Uterus (tissue), 3 donors: ENCODE measurements at regions not wholly inside any gene's neighbourhood (a gene's known extent, or its start where the extent isn't known, plus 50 kb on each side); places are given as distances from the start of the nearest gene placed in this dataset.
"Not testable (repeated sequence)": the region's sequence is repeated elsewhere in the genome, so short reads cannot be mapped to it uniquely, and the experiment has no call there.

Experiments
- DNase-seq, 2 donors: peaks; one replicate each; pipeline ENCODE4 v3.0.0-alpha.2; 2019 to 2020
- H3K27ac ChIP-seq, 2 donors: fragments of 200-600 bp; sonication (generic); 1 replicate in 1 of 2; 2 replicates in 1 of 2; pipeline ENCODE4 v1.5.1; 2016 to 2018
- H3K27me3 ChIP-seq, 2 donors: fragments of 200-600 bp; sonication (generic); one replicate each; pipeline ENCODE4 v1.5.1; 2018 to 2019; ENCODE audit warnings: control low read depth in 1 of 2
- H3K36me3 ChIP-seq, 2 donors: fragments of 200-600 bp; sonication (generic); one replicate each; pipeline ENCODE4 v1.5.1; 2019; ENCODE audit warnings: control low read depth in 1 of 2
- H3K4me1 ChIP-seq, 2 donors: fragments of 200-600 bp; sonication (generic); one replicate each; pipeline ENCODE4 v1.5.1; 2018 to 2019; ENCODE audit warnings: control low read depth in 1 of 2
- H3K4me3 ChIP-seq, 2 donors: fragments of 200-600 bp; sonication (generic); 1 replicate in 1 of 2; 2 replicates in 1 of 2; pipeline ENCODE4 v1.5.1; 2018 to 2019; ENCODE audit warnings: mild to moderate bottlenecking in 1 of 2
- H3K9me3 ChIP-seq, 2 donors: fragments of 200-600 bp; sonication (generic); one replicate each; pipeline ENCODE4 v1.5.1; 2019; ENCODE audit warnings: control low read depth in 1 of 2
- CTCF ChIP-seq, 4 experiments: fragments of 200-600 bp in 2 of 4; fragments of 450-650 bp in 2 of 4; sonication (generic) in 2 of 4; IDR thresholded peaks; one replicate each; pipeline ENCODE4 v1.5.1; 2016 to 2019; ENCODE audit warnings: antibody characterized with exemption in 4 of 4, mild to moderate bottlenecking in 2 of 4, moderate library complexity in 1 of 4
- POLR2A ChIP-seq, 2 donors: fragments of 450-650 bp; IDR thresholded peaks; one replicate each; pipeline ENCODE4 v1.6.1; 2016; ENCODE audit warnings: antibody characterized with exemption in 2 of 2, mild to moderate bottlenecking in 1 of 2, moderate library complexity in 1 of 2
- intact Hi-C: fragments of 100-400 bp; cut with DNase I; formaldehyde crosslinking; loops from one replicate; pipeline ENCODE4 v1.15.1; 2023; ENCODE audit warnings: low total_unique reads
- donor health status: DM: yes; HTN: yes; CAD: no.

- TF ChIP-seq POLR2A (IDR thresholded peaks at IDR 0.05) (no peak), CTCF (IDR thresholded peaks at IDR 0.05) (no peak)
- no peak overlapping the region for H3K27ac ChIP-seq
- no peaks in the 10 kb centered on the region for H3K27me3 ChIP-seq
- no peaks in the 10 kb centered on the region for H3K9me3 ChIP-seq
- no peaks in the 10 kb centered on the region for H3K36me3 ChIP-seq
- intact Hi-C loops, result no loop called here
- no peak for DNase-seq
- H3K4me1 ChIP-seq, result no peaks in the 10 kb centered on the region
- no peak overlapping the region for H3K4me3 ChIP-seq
Observed at GRCh38 chr2:124978597-124978996, 953.5 kb downstream of the CNTNAP5 start.

GRCh38 chr2:124983595-124983994 is 958.5 kb downstream of the CNTNAP5 start:
- intact Hi-C loops, result no loop called here
- H3K27ac ChIP-seq, result no peak overlapping the region
- no peak for DNase-seq

GRCh38 chr2:124985270-124985669 is 960.2 kb downstream of the CNTNAP5 start:
- Histone ChIP-seq H3K27me3 (no peaks in the 10 kb centered on the region), H3K4me1 (no peaks in the 10 kb centered on the region), H3K36me3 (no peaks in the 10 kb centered on the region), H3K4me3 (no peak overlapping the region), H3K9me3 (no peaks in the 10 kb centered on the region), H3K27ac (no peak overlapping the region)
- intact Hi-C loops, result no loop called here
- TF ChIP-seq POLR2A (IDR thresholded peaks at IDR 0.05), result no peak
- no peak for TF ChIP-seq CTCF (IDR thresholded peaks at IDR 0.05)
- no peak for DNase-seq

More at GRCh38 chr2:124983595-124983994, 958.5 kb downstream of the CNTNAP5 start:
- no peaks in the 10 kb centered on the region for H3K27me3 ChIP-seq
- H3K36me3 ChIP-seq, result no peaks in the 10 kb centered on the region
- no peak overlapping the region for H3K4me3 ChIP-seq
- TF ChIP-seq POLR2A (IDR thresholded peaks at IDR 0.05) (no peak), CTCF (IDR thresholded peaks at IDR 0.05) (no peak)
- H3K9me3 ChIP-seq, result no peaks in the 10 kb centered on the region
- H3K4me1 ChIP-seq, result no peaks in the 10 kb centered on the region

- H3K4me1 ChIP-seq, result no peaks in the 10 kb centered on the region
- no peak for DNase-seq
- H3K9me3 ChIP-seq, result no peaks in the 10 kb centered on the region
- no peak overlapping the region for H3K4me3 ChIP-seq
- no peak overlapping the region for H3K27ac ChIP-seq
- H3K27me3 ChIP-seq, result no peaks in the 10 kb centered on the region
- intact Hi-C loops, result no loop called here
- no peaks in the 10 kb centered on the region for H3K36me3 ChIP-seq
- TF ChIP-seq CTCF (IDR thresholded peaks at IDR 0.05), result no peak
- TF ChIP-seq POLR2A (IDR thresholded peaks at IDR 0.05), result no peak
Observed at GRCh38 chr2:124986136-124986535, 961.0 kb downstream of the CNTNAP5 start.

GRCh38 chr2:124986870-124987269 is 961.8 kb downstream of the CNTNAP5 start:
- intact Hi-C loops, H3K27me3 ChIP-seq, H3K36me3 ChIP-seq, H3K27ac ChIP-seq, DNase-seq, H3K4me1 ChIP-seq, H3K4me3 ChIP-seq, H3K9me3 ChIP-seq: not testable (repeated sequence)

GRCh38 chr2:124987436-124987835 is 962.3 kb downstream of the CNTNAP5 start:
- H3K4me1 ChIP-seq, DNase-seq, H3K36me3 ChIP-seq, intact Hi-C loops, H3K9me3 ChIP-seq, H3K27ac ChIP-seq, H3K4me3 ChIP-seq, H3K27me3 ChIP-seq: not testable (repeated sequence)
